ENCODE measurements at regions not wholly inside any gene's neighbourhood (a gene's known extent, or its start where the extent isn't known, plus 50 kb on each side); places are given as distances from the start of the nearest gene placed in this dataset.

GRCh38 chr13:109586509-109587346 is 199.7 kb downstream of the IRS2 start:
- Histone ChIP-seq H3K9ac (ENCODE audit: low read depth in 2 of 2, low read length in 2 of 2) (no peak overlapping the region), H3K4me1 (no peaks in the 10 kb centered on the region), H3K4me3 (no peak overlapping the region), H3K9me3 (no peaks in the 10 kb centered on the region), H3K27ac (peak overlapping the region; percentile 72), H3K27me3 (no peaks in the 10 kb centered on the region), H3K36me3 (no peaks in the 10 kb centered on the region)
- intact Hi-C loops (cut with DNase I): no loop called here
- no peak for TF ChIP-seq CTCF (IDR thresholded peaks at IDR 0.05)
- DNase-seq: peak; percentile 73

GRCh38 chr13:109584844-109585361 is 201.5 kb downstream of the IRS2 start:
- DNase-seq: no peak
- H3K27me3 ChIP-seq: no peaks in the 10 kb centered on the region
- H3K4me3 ChIP-seq: no peak overlapping the region
- intact Hi-C loops (cut with DNase I): no loop called here
- H3K9ac ChIP-seq (ENCODE audit: low read depth in 2 of 2, low read length in 2 of 2): no peak overlapping the region
- no peaks in the 10 kb centered on the region for H3K36me3 ChIP-seq
- no peak overlapping the region for H3K27ac ChIP-seq
- no peaks in the 10 kb centered on the region for H3K9me3 ChIP-seq
- TF ChIP-seq CTCF (IDR thresholded peaks at IDR 0.05): no peak
- no peaks in the 10 kb centered on the region for H3K4me1 ChIP-seq

- Histone ChIP-seq H3K9ac (ENCODE audit: low read depth in 2 of 2, low read length in 2 of 2) (no peak overlapping the region), H3K4me1 (no peaks in the 10 kb centered on the region), H3K36me3 (no peaks in the 10 kb centered on the region), H3K27ac (peak overlapping the region; percentile 41), H3K27me3 (no peaks in the 10 kb centered on the region), H3K4me3 (no peak overlapping the region), H3K9me3 (no peaks in the 10 kb centered on the region)
- DNase-seq: no peak
- no peak for TF ChIP-seq CTCF (IDR thresholded peaks at IDR 0.05)
- intact Hi-C loops (cut with DNase I): no loop called here
Measured at GRCh38 chr13:109577191-109577700, 209.1 kb downstream of the IRS2 start.

GRCh38 chr13:109576331-109576813 is 210.0 kb downstream of the IRS2 start:
- peak; percentile 35 for DNase-seq
- Histone ChIP-seq H3K9me3 (no peaks in the 10 kb centered on the region), H3K9ac (ENCODE audit: low read depth in 2 of 2, low read length in 2 of 2) (no peak overlapping the region), H3K27ac (peak overlapping the region; percentile 41), H3K27me3 (no peaks in the 10 kb centered on the region), H3K4me1 (no peaks in the 10 kb centered on the region), H3K4me3 (no peak overlapping the region), H3K36me3 (no peaks in the 10 kb centered on the region)
- TF ChIP-seq CTCF (IDR thresholded peaks at IDR 0.05): no peak
- intact Hi-C loops (cut with DNase I): no loop called here

GRCh38 chr13:109575821-109576220 is 210.6 kb downstream of the IRS2 start:
- Histone ChIP-seq H3K9ac (ENCODE audit: low read depth in 2 of 2, low read length in 2 of 2) (no peak overlapping the region), H3K27ac (peak overlapping the region; percentile 41), H3K36me3 (no peaks in the 10 kb centered on the region), H3K4me3 (no peak overlapping the region), H3K4me1 (no peaks in the 10 kb centered on the region), H3K9me3 (no peaks in the 10 kb centered on the region), H3K27me3 (no peaks in the 10 kb centered on the region)
- no peak for TF ChIP-seq CTCF (IDR thresholded peaks at IDR 0.05)
- DNase-seq: no peak
- intact Hi-C loops (cut with DNase I): no loop called here
